Small intestine (tissue), 7 donors: ENCODE measurements at regions not wholly inside any gene's neighbourhood (a gene's known extent, or its start where the extent isn't known, plus 50 kb on each side); places are given as distances from the start of the nearest gene placed in this dataset.

Experiments used
- DNase-seq, 2 donors: peaks; one replicate each; pipeline versions ENCODE4 v3.0.0 to v3.0.0-alpha.2; 2013
- FAIRE-seq: peaks from 2 replicates; lab custom pipeline; 2012; peaks lifted over from hg19 to GRCh38; lab: Jason Lieb, UNC
- H3K27ac ChIP-seq, 3 donors: one replicate each; pipeline ENCODE4 v1.5.1; 2013; ENCODE audit warnings: low read length in 2 of 3, mild to moderate bottlenecking in 2 of 3, control low read depth in 1 of 3, inconsistent platforms in 1 of 3, low read depth in 1 of 3, moderate library complexity in 1 of 3
- H3K27me3 ChIP-seq, 3 donors: one replicate each; pipeline ENCODE4 v1.6.1; 2013; ENCODE audit warnings: low read length in 3 of 3, inconsistent platforms in 1 of 3; ENCODE audit not compliant: control insufficient read depth in 3 of 3, insufficient read depth in 3 of 3
- H3K36me3 ChIP-seq, 3 donors: one replicate each; pipeline ENCODE4 v1.6.1; 2013; ENCODE audit warnings: low read length in 3 of 3, inconsistent platforms in 1 of 3, low read depth in 1 of 3, mild to moderate bottlenecking in 1 of 3, moderate library complexity in 1 of 3; ENCODE audit not compliant: control insufficient read depth in 3 of 3, insufficient read depth in 2 of 3
- H3K4me1 ChIP-seq, 3 donors: one replicate each; pipeline ENCODE4 v1.6.1; 2013; ENCODE audit warnings: low read length in 2 of 3, inconsistent platforms in 1 of 3, low read depth in 1 of 3, mild to moderate bottlenecking in 1 of 3, moderate library complexity in 1 of 3; ENCODE audit not compliant: control insufficient read depth in 3 of 3, insufficient read depth in 2 of 3
- H3K4me3 ChIP-seq, 3 donors: one replicate each; pipeline ENCODE4 v1.5.1; 2013; ENCODE audit warnings: low read length in 3 of 3, control low read depth in 1 of 3, inconsistent platforms in 1 of 3, low read depth in 1 of 3, mild to moderate bottlenecking in 1 of 3, moderate library complexity in 1 of 3
- H3K9me3 ChIP-seq, 2 donors: one replicate each; pipeline ENCODE4 v1.6.1; 2013; ENCODE audit warnings: low read depth in 1 of 2, low read length in 1 of 2; ENCODE audit not compliant: control insufficient read depth in 2 of 2, insufficient read depth in 1 of 2
- WGBS, 3 donors: extraction: QIAGEN DNeasy Blood & Tissue Kit; methylation state at CpG; one replicate each; pipeline ENCODE4 v1.1.7; 2013; 5-methylcytosine and 5-hydroxymethylcytosine counted together
- donor health status: healthy with polysubstance abuse.
- donor health status: control.
- donor health status: control.
- donor health status: Bipolar disorder and iron deficiency.
- donor health status: healthy.

DNA sequence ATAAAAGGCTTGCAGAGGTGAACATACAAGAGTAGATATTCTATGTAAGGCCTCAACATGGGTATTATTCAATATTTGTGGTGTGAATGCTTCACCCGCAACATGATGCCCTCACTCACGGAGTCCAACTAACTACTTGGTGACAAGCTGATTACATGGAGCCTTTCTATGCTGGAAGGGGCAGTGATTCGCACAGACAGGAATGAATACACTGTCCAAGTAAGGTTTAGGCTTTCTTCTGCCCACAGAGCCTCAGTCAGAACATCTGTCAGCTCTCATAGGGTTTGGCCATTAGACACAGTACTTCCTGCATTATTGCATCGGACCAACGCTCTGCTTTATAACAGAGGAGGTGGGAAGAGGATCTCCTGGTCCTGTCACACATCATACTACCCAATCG, 80.3 kb upstream of the SLC35G4 start:
- Histone ChIP-seq H3K27ac (no peak overlapping the region), H3K27me3 (no peaks in the 10 kb centered on the region), H3K36me3 (no peaks in the 10 kb centered on the region), H3K4me1 (no peaks in the 10 kb centered on the region), H3K9me3 (no peaks in the 10 kb centered on the region), H3K4me3 (no peak overlapping the region)
- WGBS, 3 donors, result 83 to 89% (median 88%) methylated on average over 6 of the region's 6 CpGs
- DNase-seq, result no peak
- FAIRE-seq, result no peak

DNA sequence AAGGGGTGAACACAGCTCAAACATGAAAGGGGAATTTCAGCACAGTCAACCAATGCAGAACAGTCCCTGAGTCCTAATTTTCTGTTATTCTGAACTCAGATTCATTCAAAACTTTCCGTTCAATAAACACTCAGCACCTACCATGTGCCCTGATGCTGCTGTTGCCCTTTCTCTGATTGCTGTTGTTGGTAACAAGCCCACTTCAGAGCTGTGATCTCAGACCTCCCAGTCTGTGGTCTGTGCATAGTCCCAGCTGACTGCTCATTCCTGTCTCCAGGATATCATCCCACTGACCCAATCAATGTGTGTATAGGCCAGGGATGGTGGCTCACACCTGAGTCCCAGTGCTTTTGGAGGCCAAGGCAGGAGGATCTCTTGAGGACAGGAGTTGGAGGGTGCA, 82.7 kb upstream of the SLC35G4 start:
- no peak overlapping the region for H3K27ac ChIP-seq
- H3K9me3 ChIP-seq, result no peaks in the 10 kb centered on the region
- H3K4me1 ChIP-seq, result no peaks in the 10 kb centered on the region
- no peaks in the 10 kb centered on the region for H3K27me3 ChIP-seq
- DNase-seq (no peak), FAIRE-seq (no peak)
- H3K36me3 ChIP-seq, result no peaks in the 10 kb centered on the region
- 88 to 100% (median 92%) methylated on average over 1 of the region's 1 CpG for WGBS, 3 donors
- no peak overlapping the region for H3K4me3 ChIP-seq

DNA sequence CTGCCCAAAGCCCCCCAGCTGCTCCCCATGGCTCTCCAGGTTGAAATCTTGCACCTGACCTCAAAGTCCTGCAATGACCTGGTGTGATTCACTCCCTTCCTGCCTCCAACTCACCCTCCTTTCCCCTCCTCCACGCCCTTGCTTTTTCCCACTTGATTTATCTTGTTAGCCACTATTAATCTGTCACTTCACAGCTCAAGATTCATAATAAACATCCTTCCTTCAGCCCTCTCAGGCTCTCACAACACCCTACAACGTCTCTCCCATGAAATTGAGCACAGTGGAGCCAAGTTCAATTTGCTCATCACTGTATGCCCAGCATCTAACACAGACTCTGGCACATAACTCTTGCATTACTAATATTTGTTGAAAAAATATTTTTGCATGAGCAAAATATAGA, 85.6 kb upstream of the SLC35G4 start:
- no peak for FAIRE-seq
- no peaks in the 10 kb centered on the region for H3K4me1 ChIP-seq
- 24 to 27% (median 26%) methylated on average over 2 of the region's 2 CpGs for WGBS, 3 donors

DNA sequence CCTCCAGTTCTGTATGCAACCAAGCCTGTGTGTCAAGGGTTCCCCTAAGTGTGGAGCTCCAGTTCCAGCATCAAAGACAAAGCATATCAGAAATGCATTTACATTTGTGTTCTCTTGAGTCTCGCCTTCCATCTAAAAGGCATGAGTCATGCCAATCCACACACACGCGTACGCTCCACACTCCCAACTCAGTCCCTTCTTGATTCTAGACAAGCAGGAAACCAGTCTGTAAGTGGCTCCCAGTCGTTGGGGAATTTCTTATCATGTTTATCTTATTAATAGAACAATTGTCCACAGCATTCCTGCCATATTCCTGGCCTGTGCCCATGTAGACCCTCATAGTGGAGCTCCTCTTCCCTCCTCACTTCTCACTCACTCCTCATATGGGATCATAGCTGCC, 86.4 kb upstream of the SLC35G4 start:
- no peaks in the 10 kb centered on the region for H3K4me1 ChIP-seq
- H3K4me3 ChIP-seq, result no peak overlapping the region
- H3K27me3 ChIP-seq, result peaks cover 0 to 2% (median 0%) of the 10 kb centered on the region in 3 donors
- no peak overlapping the region for H3K27ac ChIP-seq
- 70 to 75% (median 71%) methylated on average over 5 of the region's 5 CpGs for WGBS, 3 donors
- DNase-seq, result no peak
- no peaks in the 10 kb centered on the region for H3K36me3 ChIP-seq
- no peak for FAIRE-seq
- no peaks in the 10 kb centered on the region for H3K9me3 ChIP-seq

More for the DNA sequence above, 85.6 kb upstream of the SLC35G4 start:
- Histone ChIP-seq H3K4me3 (no peak overlapping the region), H3K27ac (no peak overlapping the region), H3K9me3 (no peaks in the 10 kb centered on the region), H3K27me3 (no peaks in the 10 kb centered on the region), H3K36me3 (no peaks in the 10 kb centered on the region)
- no peak for DNase-seq

DNA sequence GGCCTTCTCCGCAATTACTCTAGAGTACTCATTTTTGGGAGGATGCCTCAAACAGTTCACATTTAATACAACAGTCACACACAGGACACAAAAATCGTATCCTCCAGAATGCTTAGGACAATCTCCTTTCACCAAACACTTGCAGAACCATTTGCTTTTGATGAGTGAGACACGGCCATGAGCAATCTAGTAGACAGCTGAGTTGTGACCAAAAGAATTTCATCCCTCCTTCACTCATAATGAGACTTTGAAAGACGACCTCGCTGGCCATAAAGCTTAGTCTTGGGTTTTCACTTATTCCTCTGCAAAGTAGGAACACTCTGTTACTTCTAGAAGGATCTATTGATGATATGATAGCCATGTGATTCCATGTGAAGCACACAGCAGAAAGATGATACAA, 87.5 kb upstream of the SLC35G4 start:
- H3K4me3 ChIP-seq, result no peak overlapping the region
- H3K27ac ChIP-seq, result no peak overlapping the region
- peaks cover 0 to 2% (median 0%) of the 10 kb centered on the region in 3 donors for H3K27me3 ChIP-seq
- FAIRE-seq (no peak), DNase-seq (no peak)
- H3K36me3 ChIP-seq, result no peaks in the 10 kb centered on the region
- no peaks in the 10 kb centered on the region for H3K4me1 ChIP-seq
- 69 to 78% (median 77%) methylated on average over 5 of the region's 5 CpGs for WGBS, 3 donors
- no peaks in the 10 kb centered on the region for H3K9me3 ChIP-seq

DNA sequence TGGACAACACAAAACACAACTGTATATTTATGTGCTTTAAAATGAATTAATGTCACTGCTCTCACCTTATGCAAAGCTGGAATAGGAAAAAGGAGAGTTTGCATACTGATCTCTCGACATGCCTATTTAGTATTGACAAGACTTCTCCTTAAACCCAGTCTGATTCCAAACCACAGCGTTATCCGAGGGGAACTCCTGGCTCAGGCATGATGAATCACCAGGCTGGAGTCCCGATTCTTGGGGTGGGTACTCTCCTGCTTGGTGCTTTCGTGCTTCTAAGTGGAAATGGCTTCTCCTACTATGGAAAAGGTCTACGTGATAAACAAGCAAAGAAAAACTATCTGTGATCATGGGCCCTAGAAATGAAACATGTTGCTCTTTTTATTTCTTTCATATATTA, 88.9 kb upstream of the SLC35G4 start:
- no peak overlapping the region for H3K27ac ChIP-seq
- DNase-seq, result no peak
- H3K36me3 ChIP-seq, result no peaks in the 10 kb centered on the region
- no peak overlapping the region for H3K4me3 ChIP-seq
- WGBS, 3 donors, result 73 to 87% (median 79%) methylated on average over 6 of the region's 6 CpGs
- H3K4me1 ChIP-seq, result no peaks in the 10 kb centered on the region
- no peak for FAIRE-seq
- no peaks in the 10 kb centered on the region for H3K9me3 ChIP-seq
- peaks cover 0 to 2% (median 0%) of the 10 kb centered on the region in 3 donors for H3K27me3 ChIP-seq

DNA sequence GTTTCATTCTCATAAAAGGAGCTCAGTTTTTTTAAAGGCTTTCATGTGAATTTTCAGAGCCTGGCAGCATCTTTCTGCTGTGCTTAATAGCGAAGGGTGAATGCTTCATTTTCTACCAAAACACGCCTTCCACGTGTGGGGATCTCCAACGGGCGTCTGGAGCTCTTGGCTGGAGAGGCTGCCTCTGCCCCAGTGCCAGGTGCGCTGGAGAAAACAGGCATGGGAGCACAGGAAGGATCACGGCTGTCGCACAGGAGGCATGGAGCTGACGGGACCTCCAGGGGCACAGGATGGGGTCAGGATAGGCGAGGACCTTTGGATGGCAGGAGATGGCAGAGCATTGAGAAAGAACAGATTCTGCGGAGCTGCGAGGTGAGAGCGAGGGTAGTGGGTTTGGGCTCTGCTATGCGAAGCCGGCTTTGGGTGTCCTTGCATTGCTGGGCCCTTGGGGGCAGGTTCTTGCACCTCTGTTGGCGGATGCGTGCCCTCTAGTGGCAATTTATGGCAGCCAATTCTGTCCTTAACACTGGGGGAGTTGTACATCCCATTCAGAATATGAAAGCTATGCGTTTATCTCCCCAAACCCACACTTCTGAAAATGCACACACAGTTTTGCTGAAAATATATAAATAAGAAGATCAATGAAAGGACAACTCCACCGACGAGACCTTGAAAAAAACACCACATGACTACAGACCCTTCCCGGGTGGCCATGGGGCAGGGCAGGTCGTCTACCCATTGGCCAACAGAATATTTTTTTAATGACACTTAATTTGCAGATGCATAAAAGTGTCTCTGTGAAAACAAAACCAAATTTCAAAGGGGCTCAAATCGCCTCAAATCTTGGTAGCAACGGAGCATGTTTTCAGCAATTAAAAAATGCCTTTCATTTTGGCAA, 90.4 kb upstream of the SLC35G4 start:
- Histone ChIP-seq H3K9me3 (no peaks in the 10 kb centered on the region), H3K27me3 (peaks cover 0 to 2% (median 0%) of the 10 kb centered on the region in 3 donors), H3K36me3 (no peaks in the 10 kb centered on the region), H3K4me3 (no peak overlapping the region), H3K27ac (no peak overlapping the region), H3K4me1 (no peaks in the 10 kb centered on the region)
- DNase-seq (peak; percentile 15 to 36), FAIRE-seq (no peak)
- WGBS, 3 donors, result 55 to 59% (median 55%) methylated on average over 24 of the region's 24 CpGs

DNA sequence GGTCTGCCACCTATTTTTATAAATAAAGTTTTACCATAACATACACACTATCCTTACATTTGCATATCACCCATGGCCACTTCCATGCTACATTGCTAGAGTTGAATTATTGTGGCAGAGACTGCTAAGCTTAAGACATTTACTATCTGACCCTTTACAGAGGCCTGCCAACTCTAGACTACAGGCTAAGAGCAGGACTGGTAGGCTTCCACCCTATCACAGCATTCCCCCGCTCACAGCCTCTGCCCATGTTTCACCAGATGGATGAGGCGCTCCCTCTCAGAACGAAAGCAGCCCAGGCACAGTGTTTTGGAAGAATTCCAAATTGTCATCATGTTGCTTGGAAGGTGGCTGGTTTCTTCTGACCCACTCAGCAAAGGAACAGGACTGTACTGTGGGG, 91.7 kb upstream of the SLC35G4 start:
- DNase-seq (no peak), FAIRE-seq (no peak)
- Histone ChIP-seq H3K9me3 (no peaks in the 10 kb centered on the region), H3K4me3 (no peak overlapping the region), H3K36me3 (no peaks in the 10 kb centered on the region), H3K27me3 (peaks cover 0 to 2% (median 0%) of the 10 kb centered on the region in 3 donors), H3K27ac (no peak overlapping the region), H3K4me1 (no peaks in the 10 kb centered on the region)
- WGBS, 3 donors, result 67 to 86% (median 69%) methylated on average over 3 of the region's 3 CpGs
